ENCODE measurements at regions not wholly inside any gene's neighbourhood (a gene's known extent, or its start where the extent isn't known, plus 50 kb on each side); places are given as distances from the start of the nearest gene placed in this dataset.
"Not testable (repeated sequence)": the region's sequence is repeated elsewhere in the genome, so short reads cannot be mapped to it uniquely, and the experiment has no call there.

GRCh38 chr2:129570812-129571211 is 408.7 kb upstream of the RAB6C start:
- TF ChIP-seq CTCF, POLR2A (IDR thresholded peaks at IDR 0.05): not testable (repeated sequence)

Data from gastroesophageal sphincter (tissue), 3 donors.